ENCODE measurements at regions not wholly inside any gene's neighbourhood (a gene's known extent, or its start where the extent isn't known, plus 50 kb on each side); places are given as distances from the start of the nearest gene placed in this dataset.

DNA sequence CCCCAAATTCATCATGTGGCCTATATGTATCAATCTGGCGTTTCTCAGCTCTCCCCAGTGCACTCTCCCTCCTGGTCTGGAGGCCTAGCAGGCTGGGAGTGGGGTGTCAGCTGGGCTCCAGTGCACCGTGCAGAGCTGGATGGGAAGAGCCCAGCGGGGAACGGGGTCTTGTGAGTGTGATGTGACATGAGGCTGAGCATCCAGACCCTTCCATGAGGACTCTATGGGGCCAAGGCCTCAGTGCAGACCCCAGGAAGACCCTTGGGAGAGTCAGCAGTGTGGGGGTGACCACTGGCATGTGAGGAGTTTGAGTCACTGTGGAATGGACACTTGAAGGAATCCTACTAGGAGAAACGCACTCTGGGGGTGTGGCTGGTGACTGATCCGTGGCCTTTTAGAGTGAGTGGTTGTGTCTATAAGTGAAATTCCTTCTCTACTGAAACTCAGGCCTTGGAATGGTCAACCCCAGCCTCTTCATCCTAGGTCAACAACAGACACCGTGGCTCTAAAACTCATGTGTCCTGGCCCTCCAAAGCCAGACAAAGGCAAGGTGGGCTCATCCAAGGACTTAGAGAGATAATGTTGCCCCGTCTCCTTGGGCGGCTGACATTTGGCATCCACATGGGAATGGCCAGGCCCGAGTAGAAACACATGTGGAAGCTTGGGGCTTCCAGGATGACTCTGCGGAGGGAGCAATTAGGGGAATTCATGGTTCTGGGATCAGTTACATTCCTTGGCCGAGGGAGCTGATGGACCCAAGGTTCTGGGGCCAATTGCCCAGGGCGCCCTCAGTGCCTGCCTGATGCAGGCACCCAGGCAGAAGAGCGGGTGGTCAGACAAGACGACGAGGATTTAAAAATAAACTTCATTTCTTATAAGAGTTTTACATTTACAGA is 156.0 kb upstream of the TWIST2 start:
- TF ChIP-seq CTCF (IDR thresholded peaks at IDR 0.05) = no peak
- no peak for TF ChIP-seq EZH2 (IDR thresholded peaks at IDR 0.05; ENCODE audit: borderline replicate concordance, insufficient read depth, low read depth, low read length, poor library complexity, severe bottlenecking)

Data from B cell (primary cell).